ENCODE measurements at regions not wholly inside any gene's neighbourhood (a gene's known extent, or its start where the extent isn't known, plus 50 kb on each side); places are given as distances from the start of the nearest gene placed in this dataset.

DNA sequence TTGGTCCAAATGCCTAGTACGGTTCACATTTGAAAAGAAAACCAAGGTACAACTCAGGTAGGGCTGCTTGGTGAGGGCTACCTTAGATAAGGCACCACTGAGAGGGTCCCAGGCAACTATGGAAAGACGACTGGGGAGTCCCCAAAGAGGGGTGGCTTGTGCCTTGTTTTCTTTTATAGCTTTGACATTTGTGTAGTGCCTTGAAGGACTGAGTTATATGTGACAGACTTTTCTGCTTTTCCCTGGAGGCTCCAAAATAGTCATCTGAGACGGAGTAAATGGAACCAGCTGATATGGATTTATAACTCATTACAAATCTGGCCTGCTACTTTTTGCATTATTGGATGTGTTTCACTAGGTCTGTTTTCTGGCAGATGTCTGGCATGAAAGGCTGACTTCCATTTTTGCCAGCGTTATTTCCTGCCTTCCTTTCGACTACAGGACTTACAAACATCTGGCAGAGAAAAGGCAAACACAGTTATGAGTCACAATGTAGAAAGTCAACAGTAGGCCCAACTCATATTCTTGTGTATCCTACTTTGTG lies 88.2 kb upstream of the IMMP2L start:
- CTCF ChIA-PET = no interaction called here
- POLR2A ChIA-PET = no interaction called here
- Histone ChIP-seq H3K27ac (ENCODE audit: low read depth, low read length) (no peak overlapping the region), H3K27me3 (ENCODE audit: insufficient read depth, low read length) (no peaks in the 10 kb centered on the region), H3K36me3 (ENCODE audit: control insufficient read depth in 1 of 2, insufficient read depth in 2 of 2, low read length in 2 of 2) (no peaks in the 10 kb centered on the region), H3K4me3 (replicated peaks in 1 of 2; ENCODE audit: low read depth in 1 of 2, low read length in 2 of 2) (no peak overlapping the region), H3K79me2 (ENCODE audit: insufficient read depth, low read length) (no peaks in the 10 kb centered on the region), H3K4me2 (ENCODE audit: low read length) (no peak overlapping the region), H3K9me3 (ENCODE audit: control insufficient read depth in 1 of 2, insufficient read depth in 1 of 2, low read depth in 1 of 2, low read length in 2 of 2) (no peaks in the 10 kb centered on the region; a peak in 1 of 4 replicates), H3K4me1 (ENCODE audit: control insufficient read depth in 1 of 2, insufficient read depth in 2 of 2, low read length in 2 of 2) (no peaks in the 10 kb centered on the region), H3K9me2 (ENCODE audit: insufficient read depth) (no peaks in the 10 kb centered on the region), H4K20me1 (ENCODE audit: insufficient read depth) (no peaks in the 10 kb centered on the region), H3K9ac (ENCODE audit: low read length) (no peak overlapping the region), H2AFZ (ENCODE audit: low read depth, low read length, poor library complexity, severe bottlenecking) (no peak overlapping the region)
- BruUV-seq (replicated peaks) = no TSS peak
- TF ChIP-seq POLR2A (IDR thresholded peaks at IDR 0.05; ENCODE audit: borderline replicate concordance, extremely low read depth, insufficient read depth, insufficient read length) = no peak
- TF ChIP-seq ELF1 (IDR thresholded peaks at IDR 0.05; ENCODE audit: borderline replicate concordance, low read depth) = no peak
- TF ChIP-seq FOSL1 (IDR thresholded peaks at IDR 0.05; ENCODE audit: low read depth) = no peak
- TF ChIP-seq, protein P1, sequence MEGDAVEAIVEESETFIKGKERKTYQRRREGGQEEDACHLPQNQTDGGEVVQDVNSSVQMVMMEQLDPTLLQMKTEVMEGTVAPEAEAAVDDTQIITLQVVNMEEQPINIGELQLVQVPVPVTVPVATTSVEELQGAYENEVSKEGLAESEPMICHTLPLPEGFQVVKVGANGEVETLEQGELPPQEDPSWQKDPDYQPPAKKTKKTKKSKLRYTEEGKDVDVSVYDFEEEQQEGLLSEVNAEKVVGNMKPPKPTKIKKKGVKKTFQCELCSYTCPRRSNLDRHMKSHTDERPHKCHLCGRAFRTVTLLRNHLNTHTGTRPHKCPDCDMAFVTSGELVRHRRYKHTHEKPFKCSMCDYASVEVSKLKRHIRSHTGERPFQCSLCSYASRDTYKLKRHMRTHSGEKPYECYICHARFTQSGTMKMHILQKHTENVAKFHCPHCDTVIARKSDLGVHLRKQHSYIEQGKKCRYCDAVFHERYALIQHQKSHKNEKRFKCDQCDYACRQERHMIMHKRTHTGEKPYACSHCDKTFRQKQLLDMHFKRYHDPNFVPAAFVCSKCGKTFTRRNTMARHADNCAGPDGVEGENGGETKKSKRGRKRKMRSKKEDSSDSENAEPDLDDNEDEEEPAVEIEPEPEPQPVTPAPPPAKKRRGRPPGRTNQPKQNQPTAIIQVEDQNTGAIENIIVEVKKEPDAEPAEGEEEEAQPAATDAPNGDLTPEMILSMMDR (IDR thresholded peaks at IDR 0.05 in 2 of 3, conservative IDR thresholded peaks at IDR 0.05 in 1 of 3; ENCODE audit: borderline replicate concordance in 1 of 3, insufficient read depth in 1 of 3, low read depth in 2 of 3, low read length in 2 of 3) = no peak
- TF ChIP-seq MAX (IDR thresholded peaks at IDR 0.05) = no peak
- TF ChIP-seq EZH2 (IDR thresholded peaks at IDR 0.05) = no peak
- no peak for TF ChIP-seq CEBPB (IDR thresholded peaks at IDR 0.05; ENCODE audit: low read depth)
- no peak for TF ChIP-seq YY1 (IDR thresholded peaks at IDR 0.05; ENCODE audit: extremely low read depth, insufficient replicate concordance, low read depth, low read length)
- no peak for TF ChIP-seq TCF7L2 (IDR thresholded peaks at IDR 0.05; ENCODE audit: borderline replicate concordance, extremely low read depth, insufficient read depth, insufficient read length)
- no peak for TF ChIP-seq SRF (IDR thresholded peaks at IDR 0.05; ENCODE audit: low read depth)
- TF ChIP-seq JUND (IDR thresholded peaks at IDR 0.05) = no peak
- TF ChIP-seq ZFX (IDR thresholded peaks at IDR 0.05) = no peak
- TF ChIP-seq SP1 (IDR thresholded peaks at IDR 0.05; ENCODE audit: low read depth) = no peak
- TF ChIP-seq, protein P2, sequence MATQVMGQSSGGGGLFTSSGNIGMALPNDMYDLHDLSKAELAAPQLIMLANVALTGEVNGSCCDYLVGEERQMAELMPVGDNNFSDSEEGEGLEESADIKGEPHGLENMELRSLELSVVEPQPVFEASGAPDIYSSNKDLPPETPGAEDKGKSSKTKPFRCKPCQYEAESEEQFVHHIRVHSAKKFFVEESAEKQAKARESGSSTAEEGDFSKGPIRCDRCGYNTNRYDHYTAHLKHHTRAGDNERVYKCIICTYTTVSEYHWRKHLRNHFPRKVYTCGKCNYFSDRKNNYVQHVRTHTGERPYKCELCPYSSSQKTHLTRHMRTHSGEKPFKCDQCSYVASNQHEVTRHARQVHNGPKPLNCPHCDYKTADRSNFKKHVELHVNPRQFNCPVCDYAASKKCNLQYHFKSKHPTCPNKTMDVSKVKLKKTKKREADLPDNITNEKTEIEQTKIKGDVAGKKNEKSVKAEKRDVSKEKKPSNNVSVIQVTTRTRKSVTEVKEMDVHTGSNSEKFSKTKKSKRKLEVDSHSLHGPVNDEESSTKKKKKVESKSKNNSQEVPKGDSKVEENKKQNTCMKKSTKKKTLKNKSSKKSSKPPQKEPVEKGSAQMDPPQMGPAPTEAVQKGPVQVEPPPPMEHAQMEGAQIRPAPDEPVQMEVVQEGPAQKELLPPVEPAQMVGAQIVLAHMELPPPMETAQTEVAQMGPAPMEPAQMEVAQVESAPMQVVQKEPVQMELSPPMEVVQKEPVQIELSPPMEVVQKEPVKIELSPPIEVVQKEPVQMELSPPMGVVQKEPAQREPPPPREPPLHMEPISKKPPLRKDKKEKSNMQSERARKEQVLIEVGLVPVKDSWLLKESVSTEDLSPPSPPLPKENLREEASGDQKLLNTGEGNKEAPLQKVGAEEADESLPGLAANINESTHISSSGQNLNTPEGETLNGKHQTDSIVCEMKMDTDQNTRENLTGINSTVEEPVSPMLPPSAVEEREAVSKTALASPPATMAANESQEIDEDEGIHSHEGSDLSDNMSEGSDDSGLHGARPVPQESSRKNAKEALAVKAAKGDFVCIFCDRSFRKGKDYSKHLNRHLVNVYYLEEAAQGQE (IDR thresholded peaks at IDR 0.05; ENCODE audit: low read depth) = no peak
- no peak for TF ChIP-seq EZH2phosphoT487 (IDR thresholded peaks at IDR 0.05; ENCODE audit: borderline replicate concordance)
- intact Hi-C loops (cut with micrococcal nuclease) = no loop called here
- RAD21 ChIA-PET (ENCODE audit: low non-redundant PET in 1 of 2, low total read pairs in 2 of 2, uncharacterized antibody in 2 of 2, unreplicated experiment in 2 of 2) = no interaction called here
- ATAC-seq (no peak), DNase-seq (ENCODE audit: low read depth, low spot score) (no peak)
